Mesenteric fat pad (tissue), 1 donor: ENCODE measurements at regions not wholly inside any gene's neighbourhood (a gene's known extent, or its start where the extent isn't known, plus 50 kb on each side); places are given as distances from the start of the nearest gene placed in this dataset.
"Not testable (repeated sequence)": the region's sequence is repeated elsewhere in the genome, so short reads cannot be mapped to it uniquely, and the experiment has no call there.

Experiments
- DNase-seq: peaks from one replicate; pipeline ENCODE4 v3.0.0-alpha.2; 2020; ENCODE audit warnings: low spot score
- donor health status: DM: yes; HTN: yes; CAD: no.

- no peak for DNase-seq
Measured at GRCh38 chr3:118578559-118578958, 456.1 kb downstream of the IGSF11 start.

GRCh38 chr3:118587037-118587741 is 447.5 kb downstream of the IGSF11 start:
- DNase-seq, result no peak

- DNase-seq, result no peak
Measured at GRCh38 chr3:118587847-118588246, 446.8 kb downstream of the IGSF11 start.

- DNase-seq, result no peak
Measured at GRCh38 chr3:118593277-118593670, 441.4 kb downstream of the IGSF11 start.

GRCh38 chr3:118597184-118597583 is 437.5 kb downstream of the IGSF11 start:
- DNase-seq, result no peak

- no peak for DNase-seq
Measured at GRCh38 chr3:118607915-118608820, 426.5 kb downstream of the IGSF11 start.

GRCh38 chr3:118618247-118619040 is 416.2 kb downstream of the IGSF11 start:
- no peak for DNase-seq

- DNase-seq, result no peak
Measured at GRCh38 chr3:118626453-118626852, 408.2 kb downstream of the IGSF11 start.

- DNase-seq, result no peak
Measured at GRCh38 chr3:118628704-118629341, 405.8 kb downstream of the IGSF11 start.

- no peak for DNase-seq
Measured at GRCh38 chr3:118629821-118630220, 404.8 kb downstream of the IGSF11 start.

- DNase-seq, result no peak
Measured at GRCh38 chr3:118635711-118636110, 398.9 kb downstream of the IGSF11 start.

- no peak for DNase-seq
Measured at GRCh38 chr3:118636841-118637240, 397.8 kb downstream of the IGSF11 start.

GRCh38 chr3:118637846-118638245 is 396.8 kb downstream of the IGSF11 start:
- DNase-seq, result no peak

GRCh38 chr3:118641608-118642007 is 393.0 kb downstream of the IGSF11 start:
- no peak for DNase-seq

GRCh38 chr3:118671192-118671591 is 363.5 kb downstream of the IGSF11 start:
- no peak for DNase-seq

- DNase-seq, result no peak
Measured at GRCh38 chr3:118675305-118675704, 359.3 kb downstream of the IGSF11 start.

- not testable (repeated sequence) for DNase-seq
Measured at GRCh38 chr3:118678663-118679062, 356.0 kb downstream of the IGSF11 start.

- no peak for DNase-seq
Measured at GRCh38 chr3:118682921-118683320, 351.7 kb downstream of the IGSF11 start.

- DNase-seq, result no peak
Measured at GRCh38 chr3:118683636-118684035, 351.0 kb downstream of the IGSF11 start.

- no peak for DNase-seq
Measured at GRCh38 chr3:118688396-118688884, 346.2 kb downstream of the IGSF11 start.

GRCh38 chr3:118692416-118692815 is 342.2 kb downstream of the IGSF11 start:
- DNase-seq, result no peak
